ENCODE measurements at regions not wholly inside any gene's neighbourhood (a gene's known extent, or its start where the extent isn't known, plus 50 kb on each side); places are given as distances from the start of the nearest gene placed in this dataset.
"Not testable (repeated sequence)": the region's sequence is repeated elsewhere in the genome, so short reads cannot be mapped to it uniquely, and the experiment has no call there.

DNA sequence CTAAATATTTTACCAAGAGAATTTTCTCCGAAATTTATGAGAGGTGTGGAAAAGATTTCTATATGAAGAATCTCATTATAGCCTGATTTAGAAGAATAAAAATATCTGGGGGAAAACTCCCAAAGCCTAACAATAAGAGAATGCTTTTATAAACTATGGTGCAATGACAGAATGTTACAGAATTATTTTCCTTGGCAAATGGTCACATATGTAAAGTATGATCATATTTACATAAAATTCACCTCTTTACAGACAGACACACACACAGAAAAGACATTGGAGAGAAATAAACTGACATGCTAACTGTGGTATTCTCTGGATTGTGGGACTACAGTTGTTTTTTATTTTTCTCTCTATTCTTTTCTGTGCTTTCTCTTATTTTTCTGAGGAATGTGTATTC, 226.3 kb upstream of the USP24 start:
- no peak overlapping the region for H2AFZ ChIP-seq (ENCODE audit: low read length)
- no peaks in the 10 kb centered on the region for H3K27me3 ChIP-seq (ENCODE audit: insufficient read depth, low read length, poor library complexity, severe bottlenecking)
- H3K4me2 ChIP-seq (ENCODE audit: low read depth, low read length, poor library complexity, severe bottlenecking): no peak overlapping the region
- H4K20me1 ChIP-seq (ENCODE audit: insufficient read depth, low read length, poor library complexity, severe bottlenecking): no peaks in the 10 kb centered on the region
- H3K9me3 ChIP-seq (ENCODE audit: insufficient read depth, low read depth, low read length): no peaks in the 10 kb centered on the region
- no peak overlapping the region for H3K4me3 ChIP-seq (ENCODE audit: low read length, poor library complexity, severe bottlenecking)
- no peaks in the 10 kb centered on the region for H3K36me3 ChIP-seq (ENCODE audit: insufficient read depth, low read length)
- TF ChIP-seq, protein P1, sequence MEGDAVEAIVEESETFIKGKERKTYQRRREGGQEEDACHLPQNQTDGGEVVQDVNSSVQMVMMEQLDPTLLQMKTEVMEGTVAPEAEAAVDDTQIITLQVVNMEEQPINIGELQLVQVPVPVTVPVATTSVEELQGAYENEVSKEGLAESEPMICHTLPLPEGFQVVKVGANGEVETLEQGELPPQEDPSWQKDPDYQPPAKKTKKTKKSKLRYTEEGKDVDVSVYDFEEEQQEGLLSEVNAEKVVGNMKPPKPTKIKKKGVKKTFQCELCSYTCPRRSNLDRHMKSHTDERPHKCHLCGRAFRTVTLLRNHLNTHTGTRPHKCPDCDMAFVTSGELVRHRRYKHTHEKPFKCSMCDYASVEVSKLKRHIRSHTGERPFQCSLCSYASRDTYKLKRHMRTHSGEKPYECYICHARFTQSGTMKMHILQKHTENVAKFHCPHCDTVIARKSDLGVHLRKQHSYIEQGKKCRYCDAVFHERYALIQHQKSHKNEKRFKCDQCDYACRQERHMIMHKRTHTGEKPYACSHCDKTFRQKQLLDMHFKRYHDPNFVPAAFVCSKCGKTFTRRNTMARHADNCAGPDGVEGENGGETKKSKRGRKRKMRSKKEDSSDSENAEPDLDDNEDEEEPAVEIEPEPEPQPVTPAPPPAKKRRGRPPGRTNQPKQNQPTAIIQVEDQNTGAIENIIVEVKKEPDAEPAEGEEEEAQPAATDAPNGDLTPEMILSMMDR (conservative IDR thresholded peaks at IDR 0.05; ENCODE audit: low read length): no peak
- TF ChIP-seq EZH2phosphoT487 (IDR thresholded peaks at IDR 0.05; ENCODE audit: borderline replicate concordance): no peak
- no peaks in the 10 kb centered on the region for H3K4me1 ChIP-seq (ENCODE audit: insufficient read depth, low read length, poor library complexity, severe bottlenecking)
- H3F3A ChIP-seq (ENCODE audit: low read depth): no peaks in the 10 kb centered on the region
- no peak overlapping the region for H3K9ac ChIP-seq (ENCODE audit: low read depth, low read length, poor library complexity, severe bottlenecking)
- H3K9me2 ChIP-seq (replicated peaks; ENCODE audit: low read depth, low read length): no peaks in the 10 kb centered on the region
- no peaks in the 10 kb centered on the region for H3K79me2 ChIP-seq (ENCODE audit: insufficient read depth, low read length)

DNA sequence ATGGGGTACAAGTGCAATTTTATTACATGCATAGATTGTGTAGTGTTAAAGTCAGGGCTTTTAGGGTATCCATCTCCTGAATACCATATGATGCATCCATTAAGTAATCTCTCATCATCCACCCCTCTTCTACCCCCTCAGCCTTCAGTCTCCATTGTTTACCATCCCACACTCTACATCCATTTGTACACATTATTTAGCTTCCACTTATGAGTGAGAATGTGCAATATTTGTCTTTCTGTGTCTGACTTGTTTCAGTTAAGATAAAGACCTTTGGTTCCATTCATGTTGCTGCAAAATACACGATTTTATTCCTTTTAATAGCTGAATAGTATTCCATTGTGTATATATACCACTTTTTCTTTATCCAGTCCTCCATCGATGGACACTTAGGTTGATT, 222.5 kb upstream of the USP24 start:
- Histone ChIP-seq H4K20me1 (ENCODE audit: insufficient read depth, low read length, poor library complexity, severe bottlenecking) (no peaks in the 10 kb centered on the region), H3K79me2 (ENCODE audit: insufficient read depth, low read length) (no peaks in the 10 kb centered on the region), H3K27me3 (ENCODE audit: insufficient read depth, low read length, poor library complexity, severe bottlenecking) (no peaks in the 10 kb centered on the region), H3K4me2 (ENCODE audit: low read depth, low read length, poor library complexity, severe bottlenecking) (no peak overlapping the region), H3K4me3 (ENCODE audit: low read length, poor library complexity, severe bottlenecking) (no peak overlapping the region), H3K9me2 (replicated peaks; ENCODE audit: low read depth, low read length) (no peaks in the 10 kb centered on the region), H3K4me1 (ENCODE audit: insufficient read depth, low read length, poor library complexity, severe bottlenecking) (no peaks in the 10 kb centered on the region), H2AFZ (ENCODE audit: low read length) (no peak overlapping the region), H3K36me3 (ENCODE audit: insufficient read depth, low read length) (no peaks in the 10 kb centered on the region), H3K9me3 (ENCODE audit: insufficient read depth, low read depth, low read length) (no peaks in the 10 kb centered on the region), H3K9ac (ENCODE audit: low read depth, low read length, poor library complexity, severe bottlenecking) (no peak overlapping the region), H3F3A (ENCODE audit: low read depth) (no peaks in the 10 kb centered on the region)
- TF ChIP-seq, protein P1 (conservative IDR thresholded peaks at IDR 0.05; ENCODE audit: low read length): no peak
- no peak for TF ChIP-seq EZH2phosphoT487 (IDR thresholded peaks at IDR 0.05; ENCODE audit: borderline replicate concordance)

DNA sequence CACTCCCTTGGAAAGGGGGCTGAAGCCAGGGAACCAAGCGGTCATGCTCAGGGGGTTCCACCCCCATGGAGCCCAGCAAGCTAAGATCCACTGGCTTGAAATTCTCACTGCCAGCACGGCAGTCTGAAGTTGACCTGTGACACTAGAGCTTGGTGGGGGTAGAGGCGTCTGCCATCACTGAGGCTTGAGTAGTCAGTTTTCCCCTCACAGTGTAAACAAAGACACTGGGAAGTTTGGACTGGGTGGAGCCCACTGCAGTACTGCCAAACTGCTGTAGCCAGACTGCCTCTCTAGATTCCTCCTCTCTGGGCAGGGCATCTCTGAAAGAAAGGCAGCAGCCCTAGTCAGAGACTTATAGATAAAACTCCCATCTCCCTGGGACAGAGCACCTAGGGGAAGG, 215.6 kb upstream of the USP24 start:
- H2AFZ ChIP-seq (ENCODE audit: low read length); H3F3A ChIP-seq (ENCODE audit: low read depth); H3K79me2 ChIP-seq (ENCODE audit: insufficient read depth, low read length); H3K4me1 ChIP-seq (ENCODE audit: insufficient read depth, low read length, poor library complexity, severe bottlenecking); H4K20me1 ChIP-seq (ENCODE audit: insufficient read depth, low read length, poor library complexity, severe bottlenecking); H3K27me3 ChIP-seq (ENCODE audit: insufficient read depth, low read length, poor library complexity, severe bottlenecking); H3K9me2 ChIP-seq (replicated peaks; ENCODE audit: low read depth, low read length); H3K4me3 ChIP-seq (ENCODE audit: low read length, poor library complexity, severe bottlenecking); H3K4me2 ChIP-seq (ENCODE audit: low read depth, low read length, poor library complexity, severe bottlenecking); H3K9me3 ChIP-seq (ENCODE audit: insufficient read depth, low read depth, low read length); H3K9ac ChIP-seq (ENCODE audit: low read depth, low read length, poor library complexity, severe bottlenecking); H3K36me3 ChIP-seq (ENCODE audit: insufficient read depth, low read length): not testable (repeated sequence)

DNA sequence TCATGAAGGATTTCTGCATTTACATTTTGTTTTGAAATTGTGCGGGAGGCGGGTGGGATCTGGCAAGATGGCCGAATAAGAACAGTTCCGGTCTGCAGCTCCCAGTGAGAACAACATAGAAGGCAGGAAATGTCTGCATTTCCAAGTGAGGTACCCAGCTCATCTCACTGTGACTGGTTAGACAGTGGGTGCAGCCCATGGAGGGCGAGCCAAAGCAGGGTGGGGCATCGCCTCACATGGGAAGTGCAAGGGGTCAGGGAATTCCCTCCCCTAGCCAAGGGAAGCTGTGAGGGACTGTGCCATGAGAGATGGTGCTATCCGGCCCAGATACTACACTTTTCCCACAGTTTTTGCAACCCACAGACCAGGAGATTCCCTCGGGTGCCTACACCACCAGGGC, 215.0 kb upstream of the USP24 start:
- not testable (repeated sequence) for H3K27me3 ChIP-seq (ENCODE audit: insufficient read depth, low read length, poor library complexity, severe bottlenecking); H2AFZ ChIP-seq (ENCODE audit: low read length); H3K9me2 ChIP-seq (replicated peaks; ENCODE audit: low read depth, low read length); H3K79me2 ChIP-seq (ENCODE audit: insufficient read depth, low read length); H3K9me3 ChIP-seq (ENCODE audit: insufficient read depth, low read depth, low read length); H3K4me2 ChIP-seq (ENCODE audit: low read depth, low read length, poor library complexity, severe bottlenecking); H3K36me3 ChIP-seq (ENCODE audit: insufficient read depth, low read length); H3K4me1 ChIP-seq (ENCODE audit: insufficient read depth, low read length, poor library complexity, severe bottlenecking); H4K20me1 ChIP-seq (ENCODE audit: insufficient read depth, low read length, poor library complexity, severe bottlenecking); H3K9ac ChIP-seq (ENCODE audit: low read depth, low read length, poor library complexity, severe bottlenecking); H3F3A ChIP-seq (ENCODE audit: low read depth); H3K4me3 ChIP-seq (ENCODE audit: low read length, poor library complexity, severe bottlenecking)

Data from Loucy (cell line).